GM12878 (cell line): ENCODE measurements at regions not wholly inside any gene's neighbourhood (a gene's known extent, or its start where the extent isn't known, plus 50 kb on each side); places are given as distances from the start of the nearest gene placed in this dataset.

ENCODE experiments used
- ATAC-seq: fragments of 200-7000 bp; cut with Tn5 transposase; 3 replicates; pipeline ENCODE4 v1.9.1; 2020; ENCODE audit warnings: mild to moderate bottlenecking, moderate library complexity
- BruUV-seq: library from RNA; stranded (reverse); fragments of 400-500 nt; replicated peaks from 2 replicates; lab custom pipeline; 2021; lab: Mats Ljungman, UMichigan
- CTCF ChIA-PET: fragments of 300-600 bp; sonication (Branson Sonifier 250); formaldehyde crosslinking; extraction: SDS; loops from one replicate; lab custom pipeline; 2021; ENCODE audit warnings: inconsistent platforms; lab: Yijun Ruan, JAX
- POLR2A ChIA-PET: fragments of 350-600 bp; formaldehyde crosslinking; extraction: SDS; loops from one replicate; lab custom pipeline; 2021; ENCODE audit warnings: inconsistent platforms; lab: Charles Lee
- RAD21 ChIA-PET: fragments of 300-600 bp; sonication (Branson Sonifier 250); formaldehyde crosslinking; loops from one replicate; lab custom pipeline; 2023; ENCODE audit warnings: antibody characterized with exemption; ENCODE audit not compliant: unreplicated experiment; lab: Charles Lee
- SMC1A ChIA-PET: fragments of 300-600 bp; sonication (Branson Sonifier 250); formaldehyde crosslinking; loops from one replicate; lab custom pipeline; 2023; ENCODE audit not compliant: unreplicated experiment, uncharacterized antibody; lab: Charles Lee
- DNase-seq: peaks from one replicate; pipeline ENCODE4 v3.0.0-alpha.2; 2011; ENCODE audit warnings: low read depth, low spot score
- FAIRE-seq: peaks from 3 replicates; lab custom pipeline; 2011; peaks lifted over from hg19 to GRCh38; lab: Jason Lieb, UNC
- H2AFZ ChIP-seq: 2 replicates; pipeline ENCODE4 v1.6.0; 2011; ENCODE audit warnings: low read depth, low read length, control low read depth; ENCODE audit not compliant: control insufficient read depth
- H3K27ac ChIP-seq: 2 replicates; pipeline ENCODE4 v1.5.1; 2011; ENCODE audit warnings: control low read depth; ENCODE audit not compliant: control insufficient read depth, insufficient read depth
- H3K27me3 ChIP-seq, 2 experiments: replicated peaks in 1 of 2; 2 replicates each; pipeline versions ENCODE4 v1.6.0 to v1.6.1; 2011; ENCODE audit warnings: low read length in 1 of 2; ENCODE audit not compliant: control insufficient read depth in 2 of 2, insufficient read depth in 2 of 2
- H3K36me3 ChIP-seq, 2 experiments: 2 replicates each; pipeline ENCODE4 v1.5.1; 2011; ENCODE audit warnings: low read length in 1 of 2; ENCODE audit not compliant: control insufficient read depth in 2 of 2, insufficient read depth in 2 of 2
- H3K4me1 ChIP-seq: 2 replicates; pipeline ENCODE4 v1.6.1; 2011; ENCODE audit warnings: mild to moderate bottlenecking, low read length, moderate library complexity, mixed read lengths; ENCODE audit not compliant: control insufficient read depth, insufficient read depth
- H3K4me2 ChIP-seq: 2 replicates; pipeline ENCODE4 v1.6.0; 2011; ENCODE audit warnings: control low read depth; ENCODE audit not compliant: control insufficient read depth, insufficient read depth
- H3K4me3 ChIP-seq: fragments of 200-600 bp; sonication (generic); 2 replicates; pipeline ENCODE4 v1.5.1; 2016
- H3K79me2 ChIP-seq: 2 replicates; pipeline ENCODE4 v1.6.0; 2011; ENCODE audit warnings: low read length; ENCODE audit not compliant: control insufficient read depth, insufficient read depth
- H3K9ac ChIP-seq: 2 replicates; pipeline ENCODE4 v1.8.0; 2011; ENCODE audit warnings: low read length, control low read depth, mixed read lengths; ENCODE audit not compliant: control insufficient read depth, insufficient read depth
- H3K9me3 ChIP-seq: replicated peaks from 3 replicates; pipeline ENCODE4 v1.5.1; 2011; ENCODE audit warnings: mild to moderate bottlenecking, low read length; ENCODE audit not compliant: control insufficient read depth, insufficient read depth
- H4K20me1 ChIP-seq: 2 replicates; pipeline ENCODE4 v1.6.0; 2011; ENCODE audit not compliant: control insufficient read depth, insufficient read depth
- ATF3 ChIP-seq: IDR thresholded peaks from 2 replicates; pipeline ENCODE4 v1.6.1; 2011; ENCODE audit warnings: low read depth, mild to moderate bottlenecking, low read length, moderate library complexity, borderline replicate concordance; ENCODE audit errors: extremely low read depth
- BCL11A ChIP-seq: IDR thresholded peaks from 2 replicates; pipeline ENCODE4 v1.6.1; 2011; ENCODE audit warnings: low read depth, low read length
- CBX5 ChIP-seq: sonication (generic); IDR thresholded peaks from 2 replicates; pipeline ENCODE4 v1.6.1; 2016; ENCODE audit warnings: low read depth, moderate library complexity, mild to moderate bottlenecking, inconsistent platforms
- E4F1 ChIP-seq: fragments of 450-650 bp; IDR thresholded peaks from 2 replicates; pipeline ENCODE4 v1.6.1; 2018; ENCODE audit warnings: borderline replicate concordance, mild to moderate bottlenecking; ENCODE audit not compliant: partially characterized antibody
- HDAC2 ChIP-seq: fragments of 200-600 bp; sonication (generic); IDR thresholded peaks from 2 replicates; pipeline ENCODE4 v1.6.1; 2017
- HDGF ChIP-seq: fragments of 450-650 bp; IDR thresholded peaks from 2 replicates; pipeline ENCODE4 v1.6.1; 2016; ENCODE audit warnings: antibody characterized with exemption
- LARP7 ChIP-seq: fragments of 450-650 bp; IDR thresholded peaks from 2 replicates; pipeline ENCODE4 v1.6.1; 2017; ENCODE audit warnings: mild to moderate bottlenecking
- MYC ChIP-seq: IDR thresholded peaks from 2 replicates; pipeline ENCODE4 v1.6.1; 2011; ENCODE audit warnings: mild to moderate bottlenecking, low read length, moderate library complexity, inconsistent platforms; ENCODE audit not compliant: insufficient read depth, insufficient replicate concordance, insufficient read length, severe bottlenecking
- NKRF ChIP-seq: fragments of 450-650 bp; conservative IDR thresholded peaks from 2 replicates; pipeline ENCODE4 v1.6.1; 2017; ENCODE audit warnings: mild to moderate bottlenecking, moderate library complexity
- PAX8 ChIP-seq: fragments of 450-650 bp; IDR thresholded peaks from 2 replicates; pipeline ENCODE4 v1.6.1; 2017; ENCODE audit warnings: mild to moderate bottlenecking, moderate library complexity
- SPI1 ChIP-seq: IDR thresholded peaks from 2 replicates; pipeline ENCODE4 v1.6.1; 2011; ENCODE audit warnings: low read depth, mild to moderate bottlenecking, low read length, moderate library complexity, borderline replicate concordance; ENCODE audit not compliant: insufficient read depth
- ZNF207 ChIP-seq: fragments of 450-650 bp; IDR thresholded peaks from 2 replicates; pipeline ENCODE4 v1.6.1; 2014; ENCODE audit warnings: antibody characterized with exemption, mild to moderate bottlenecking, borderline replicate concordance
- ZNF622 ChIP-seq: fragments of 450-650 bp; IDR thresholded peaks from 2 replicates; pipeline ENCODE4 v1.6.1; 2017; ENCODE audit warnings: mild to moderate bottlenecking, inconsistent platforms
- WGBS: methylation state at CpG from one replicate; pipeline ENCODE4 v1.1.6; 2016; ENCODE audit warnings: low lambda C conversion rate; ENCODE audit not compliant: insufficient replicate concordance, insufficient coverage; ENCODE audit errors: missing lambda C conversion rate; 5-methylcytosine and 5-hydroxymethylcytosine counted together
- in situ Hi-C: fragments of 300-500 bp; cut with MboI; formaldehyde crosslinking; loops from 9 replicates; pipeline ENCODE4 v1.14.3; 2018; ENCODE audit warnings: mixed read lengths
- intact Hi-C: fragments of 100-400 bp; cut with micrococcal nuclease; formaldehyde crosslinking; loops from one replicate; pipeline ENCODE4 v1.14.2; 2022; ENCODE audit not compliant: unreplicated experiment

- SMC1A ChIA-PET, result no interaction called here
- CTCF ChIA-PET, result no interaction called here
- ATAC-seq (no peak), DNase-seq (no peak), FAIRE-seq (no peak)
- no peak overlapping the region for H3K27ac ChIP-seq
- intact Hi-C loops, result no loop called here
- H3K79me2 ChIP-seq, result no peaks in the 10 kb centered on the region
- no peak overlapping the region for H3K9ac ChIP-seq
- RAD21 ChIA-PET, result no interaction called here
- H2AFZ ChIP-seq, result no peak overlapping the region
- no peaks in the 10 kb centered on the region for H3K9me3 ChIP-seq
- no peaks in the 10 kb centered on the region for H4K20me1 ChIP-seq
- H3K4me2 ChIP-seq, result no peak overlapping the region
- in situ Hi-C loops, result no loop called here
- no TSS peak for BruUV-seq
- no peak overlapping the region for H3K4me3 ChIP-seq
- H3K4me1 ChIP-seq, result no peaks in the 10 kb centered on the region
- no peaks in the 10 kb centered on the region for H3K36me3 ChIP-seq
- H3K27me3 ChIP-seq, result no peaks in the 10 kb centered on the region; a peak in 1 of 4 replicates
- POLR2A ChIA-PET, result no interaction called here
- TF ChIP-seq HDGF, result no peak
Measured at GRCh38 chr2:16238786-16239185, 298.4 kb downstream of the MYCN start.

GRCh38 chr2:16238001-16238761 lies 297.8 kb downstream of the MYCN start:
- 51% methylated on average over 10 of the region's 10 CpGs for WGBS
- ChIA-PET RAD21 (no interaction called here), SMC1A (no interaction called here), POLR2A (no interaction called here), CTCF (interaction anchor here (0.7 kb wide), 1 partner anchor 25 kb away, joined by 3 read pairs; no protein-coding TSS in a partner anchor)
- intact Hi-C loops, result no loop called here
- no peak overlapping the region for H2AFZ ChIP-seq
- H3K4me3 ChIP-seq, result no peak overlapping the region
- no peaks in the 10 kb centered on the region for H3K9me3 ChIP-seq
- H3K27ac ChIP-seq, result no peak overlapping the region
- in situ Hi-C loops, result no loop called here
- ATAC-seq (no peak), DNase-seq (no peak), FAIRE-seq (no peak)
- H3K27me3 ChIP-seq, result no peaks in the 10 kb centered on the region
- H3K9ac ChIP-seq, result no peak overlapping the region
- no peaks in the 10 kb centered on the region for H4K20me1 ChIP-seq
- H3K36me3 ChIP-seq, result no peaks in the 10 kb centered on the region
- no peaks in the 10 kb centered on the region for H3K4me1 ChIP-seq
- H3K4me2 ChIP-seq, result no peak overlapping the region
- BruUV-seq, result no TSS peak
- H3K79me2 ChIP-seq, result no peaks in the 10 kb centered on the region
- no peak for TF ChIP-seq ZNF207
- no peak for TF ChIP-seq ATF3
- no peak for TF ChIP-seq HDAC2
- TF ChIP-seq SPI1, result no peak
- no peak for TF ChIP-seq ZNF622
- no peak for TF ChIP-seq NKRF
- TF ChIP-seq MYC, result no peak
- no peak for TF ChIP-seq E4F1
- TF ChIP-seq LARP7, result no peak
- no peak for TF ChIP-seq PAX8
- no peak for TF ChIP-seq CBX5
- no peak for TF ChIP-seq BCL11A
